H1 (cell line): ENCODE measurements at regions not wholly inside any gene's neighbourhood (a gene's known extent, or its start where the extent isn't known, plus 50 kb on each side); places are given as distances from the start of the nearest gene placed in this dataset.

ENCODE experiments used
- CEBPB ChIP-seq: IDR thresholded peaks from 2 replicates; pipeline ENCODE4 v1.6.1; 2012; ENCODE audit warnings: low read depth, low read length
- SIRT6 ChIP-seq: IDR thresholded peaks from one replicate; pipeline ENCODE4 v1.7.1; 2012; ENCODE audit warnings: low read length, inconsistent platforms
- TF ChIP-seq, protein P1 (sequence below): IDR thresholded peaks from 2 replicates; pipeline ENCODE4 v1.6.1; 2012; ENCODE audit warnings: inconsistent platforms

DNA sequence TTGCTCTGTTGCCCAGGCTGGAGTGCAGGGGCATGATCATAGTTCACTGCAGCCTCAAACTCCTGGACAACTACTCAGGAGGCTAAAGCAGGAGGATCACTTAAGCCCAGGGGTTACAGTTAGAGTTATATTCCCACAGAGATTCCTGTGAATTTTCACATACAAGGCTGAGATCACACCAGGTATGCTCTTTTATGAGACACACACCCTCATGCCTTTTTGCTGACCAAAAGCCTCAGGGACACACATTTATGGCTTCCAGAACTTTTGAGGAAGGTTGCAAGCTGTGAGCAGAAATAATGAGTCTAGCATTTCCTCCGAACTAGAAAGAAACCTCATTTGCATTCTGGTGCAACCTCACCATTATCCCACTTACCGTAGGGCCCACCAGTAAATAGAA is 370.5 kb upstream of the ARID1B start:
- TF ChIP-seq CEBPB, result no peak
- no peak for TF ChIP-seq SIRT6
- TF ChIP-seq, protein P1, sequence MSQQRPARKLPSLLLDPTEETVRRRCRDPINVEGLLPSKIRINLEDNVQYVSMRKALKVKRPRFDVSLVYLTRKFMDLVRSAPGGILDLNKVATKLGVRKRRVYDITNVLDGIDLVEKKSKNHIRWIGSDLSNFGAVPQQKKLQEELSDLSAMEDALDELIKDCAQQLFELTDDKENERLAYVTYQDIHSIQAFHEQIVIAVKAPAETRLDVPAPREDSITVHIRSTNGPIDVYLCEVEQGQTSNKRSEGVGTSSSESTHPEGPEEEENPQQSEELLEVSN, result no peak
